ENCODE measurements at regions not wholly inside any gene's neighbourhood (a gene's known extent, or its start where the extent isn't known, plus 50 kb on each side); places are given as distances from the start of the nearest gene placed in this dataset.

DNA sequence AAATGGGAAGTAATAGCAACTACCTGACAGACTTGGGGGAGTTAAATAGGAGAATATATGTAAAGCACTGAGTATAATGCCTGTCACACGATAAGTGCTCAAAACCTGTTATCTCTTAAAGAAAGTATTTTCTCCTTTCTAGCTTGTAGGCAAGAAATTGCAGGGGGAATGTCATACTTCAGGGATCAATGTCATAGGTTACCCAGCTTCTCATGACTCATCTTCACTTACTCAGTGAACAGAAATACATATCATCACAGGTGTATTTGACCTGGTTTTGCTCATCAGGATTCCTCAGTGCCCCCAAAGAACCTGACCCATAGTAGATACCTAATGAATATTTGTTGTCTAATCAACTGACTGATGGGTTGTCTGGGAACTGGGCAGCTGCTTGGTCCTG is 285.0 kb upstream of the ATP2B1 start:
- DNase-seq: no peak
- Histone ChIP-seq H3K4me3 (ENCODE audit: insufficient read depth, low read depth, low read length) (no peak overlapping the region), H3K27me3 (ENCODE audit: control insufficient read depth, insufficient read depth, low read length) (no peaks in the 10 kb centered on the region), H3K36me3 (replicated peaks; ENCODE audit: control insufficient read depth, insufficient read depth, low read length) (no peaks in the 10 kb centered on the region)

DNA sequence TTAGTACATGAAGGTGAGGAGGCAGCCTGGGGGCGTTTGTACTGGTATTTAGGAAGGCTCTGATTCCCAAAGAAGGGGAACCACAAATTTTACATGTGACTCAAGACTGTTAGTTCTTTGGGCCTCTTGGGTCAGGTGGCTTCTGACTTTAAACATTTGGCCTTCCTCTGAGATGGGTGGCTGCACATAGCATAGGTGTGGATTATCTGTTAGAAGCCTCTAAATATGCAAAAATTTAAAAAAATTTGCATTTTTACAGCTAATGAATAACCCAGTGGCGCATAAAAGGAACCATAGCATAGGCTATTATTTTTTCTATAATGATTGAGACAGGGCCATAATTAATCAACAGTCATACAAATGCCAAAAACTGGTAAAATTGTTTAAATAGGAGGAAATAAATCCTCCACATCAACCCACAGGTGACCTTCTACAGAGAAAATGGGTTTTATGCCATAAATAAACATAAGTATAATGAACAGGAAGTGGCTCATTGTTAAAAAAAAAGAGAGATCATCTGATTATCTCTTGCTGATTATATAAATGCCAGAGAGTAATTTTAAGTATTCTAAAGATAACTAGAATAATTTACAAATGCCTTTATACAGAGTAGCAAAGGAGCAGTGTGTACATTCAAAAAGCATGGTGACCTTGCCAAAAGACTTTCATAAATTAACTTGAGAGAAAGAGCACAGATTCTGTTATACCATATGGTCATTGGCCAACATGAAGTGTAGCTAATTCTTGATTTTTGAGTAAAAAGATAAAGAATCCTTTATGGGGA is 284.2 kb upstream of the ATP2B1 start:
- no peak for DNase-seq
- Histone ChIP-seq H3K4me3 (ENCODE audit: insufficient read depth, low read depth, low read length) (no peak overlapping the region), H3K36me3 (replicated peaks; ENCODE audit: control insufficient read depth, insufficient read depth, low read length) (no peaks in the 10 kb centered on the region), H3K27me3 (ENCODE audit: control insufficient read depth, insufficient read depth, low read length) (no peaks in the 10 kb centered on the region)

DNA sequence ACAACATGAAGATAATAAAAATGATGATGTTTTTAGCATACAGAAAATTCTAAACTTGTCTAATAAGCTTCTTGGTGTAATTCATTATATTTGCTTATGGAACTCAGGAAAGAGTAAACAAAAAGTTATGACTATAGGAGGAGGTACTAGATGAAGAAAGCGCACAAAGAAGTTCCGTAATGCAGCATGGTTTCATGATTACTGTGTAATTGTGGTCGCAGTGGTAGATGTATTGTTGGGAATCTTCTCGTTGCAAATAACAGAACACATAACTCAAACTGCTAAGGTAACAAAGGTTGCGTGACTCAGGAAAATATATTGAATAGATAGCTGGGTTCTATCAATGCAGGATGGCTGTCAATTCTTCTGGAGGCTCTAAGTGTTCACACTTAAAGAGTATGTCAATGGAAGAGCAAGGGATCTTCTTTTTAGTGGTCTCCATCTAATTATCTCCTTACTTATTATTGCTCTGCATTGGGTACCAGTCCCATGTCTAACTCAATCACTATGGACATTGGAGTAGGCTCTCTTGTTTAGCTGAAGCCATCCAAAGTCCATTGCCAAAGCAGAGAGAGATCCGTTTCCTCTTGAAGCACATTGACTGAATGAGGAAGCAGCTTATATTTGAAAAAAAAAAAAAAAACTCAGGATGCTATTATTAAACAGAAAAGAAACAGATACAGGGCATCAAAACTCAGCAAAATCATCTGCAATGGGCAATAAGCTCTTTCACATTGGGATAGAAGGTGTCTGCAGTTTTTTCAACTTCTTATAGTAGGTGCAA is 283.4 kb upstream of the ATP2B1 start:
- H3K36me3 ChIP-seq (replicated peaks; ENCODE audit: control insufficient read depth, insufficient read depth, low read length): no peaks in the 10 kb centered on the region
- no peaks in the 10 kb centered on the region for H3K27me3 ChIP-seq (ENCODE audit: control insufficient read depth, insufficient read depth, low read length)
- H3K4me3 ChIP-seq (ENCODE audit: insufficient read depth, low read depth, low read length): no peak overlapping the region
- DNase-seq: no peak

DNA sequence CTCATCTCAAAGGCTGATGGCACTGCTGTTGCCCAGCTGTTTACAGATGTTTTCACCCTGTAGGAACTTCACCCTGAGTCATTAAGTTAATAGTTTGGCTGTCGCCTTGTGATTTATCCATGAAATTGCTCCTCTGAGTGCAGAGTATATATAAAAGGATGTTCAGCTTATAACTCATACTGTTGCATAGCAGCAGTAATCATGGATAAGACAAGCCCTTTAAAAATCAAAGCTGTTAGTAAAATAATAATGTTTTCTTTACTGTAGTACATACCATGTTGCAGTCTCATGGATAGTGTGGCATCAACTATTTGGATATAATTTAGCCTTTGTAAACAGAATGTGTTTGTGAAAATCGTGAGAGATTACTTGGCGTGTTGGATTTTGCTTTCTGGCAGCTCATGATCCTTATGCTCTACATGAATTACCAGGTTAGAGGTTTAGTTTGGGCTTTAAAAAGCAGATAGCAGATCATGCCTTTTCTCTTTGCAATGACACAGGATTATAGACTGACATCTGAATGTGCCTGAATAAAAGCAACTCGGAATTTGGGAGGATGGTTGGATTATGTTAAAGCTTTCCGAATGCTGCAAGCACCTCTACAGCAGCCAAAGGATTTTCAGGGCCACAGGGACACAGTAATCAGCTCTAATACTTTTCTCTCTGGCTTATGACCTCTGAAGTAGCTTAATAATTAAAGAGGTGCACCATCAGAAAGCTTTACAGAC is 279.7 kb upstream of the ATP2B1 start:
- H3K36me3 ChIP-seq (replicated peaks; ENCODE audit: control insufficient read depth, insufficient read depth, low read length): no peaks in the 10 kb centered on the region
- no peak for DNase-seq
- no peak overlapping the region for H3K4me3 ChIP-seq (ENCODE audit: insufficient read depth, low read depth, low read length)
- H3K27me3 ChIP-seq (ENCODE audit: control insufficient read depth, insufficient read depth, low read length): no peaks in the 10 kb centered on the region

DNA sequence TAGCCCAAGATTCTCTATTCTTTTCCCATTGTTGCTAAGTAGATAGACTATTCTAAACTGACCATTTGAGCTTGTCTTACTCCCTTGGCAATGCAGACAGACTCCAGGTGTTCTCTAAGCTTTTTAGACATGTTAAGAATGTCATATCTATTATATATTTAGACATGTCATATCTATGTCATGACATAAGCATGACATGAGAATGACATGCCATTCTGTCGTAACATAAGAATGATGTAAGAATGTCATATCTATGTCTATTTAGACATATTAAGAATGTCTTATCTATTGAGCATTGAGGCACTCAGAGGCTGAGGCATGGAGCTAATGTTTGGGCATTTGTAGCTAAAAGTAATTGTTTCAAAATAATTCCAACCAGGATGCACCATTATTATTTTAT is 277.3 kb upstream of the ATP2B1 start:
- H3K4me3 ChIP-seq (ENCODE audit: insufficient read depth, low read depth, low read length): no peak overlapping the region
- no peaks in the 10 kb centered on the region for H3K36me3 ChIP-seq (replicated peaks; ENCODE audit: control insufficient read depth, insufficient read depth, low read length)
- H3K27me3 ChIP-seq (ENCODE audit: control insufficient read depth, insufficient read depth, low read length): no peaks in the 10 kb centered on the region
- no peak for DNase-seq

DNA sequence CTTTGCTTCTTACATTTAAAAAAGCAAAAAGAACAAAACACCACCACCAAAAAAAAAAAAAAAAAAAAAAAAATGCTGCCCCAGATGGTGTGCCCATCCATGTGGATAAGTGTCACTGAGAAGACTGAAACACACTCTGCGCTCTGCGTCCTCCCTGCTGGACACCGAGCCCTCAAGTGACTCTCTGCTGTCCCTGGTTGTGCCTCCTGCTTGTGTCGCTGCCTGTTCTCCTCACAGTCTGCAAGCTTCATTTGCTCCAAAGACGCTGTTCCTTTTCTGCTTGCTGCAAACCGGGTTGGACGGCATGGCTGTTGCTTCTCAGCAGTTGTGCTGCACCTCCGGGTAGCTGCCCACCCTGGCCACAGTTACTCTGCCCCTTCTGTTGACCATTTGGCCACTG is 276.2 kb upstream of the ATP2B1 start:
- Histone ChIP-seq H3K4me3 (ENCODE audit: insufficient read depth, low read depth, low read length) (no peak overlapping the region), H3K27me3 (ENCODE audit: control insufficient read depth, insufficient read depth, low read length) (no peaks in the 10 kb centered on the region), H3K36me3 (replicated peaks; ENCODE audit: control insufficient read depth, insufficient read depth, low read length) (no peaks in the 10 kb centered on the region)
- DNase-seq: no peak

DNA sequence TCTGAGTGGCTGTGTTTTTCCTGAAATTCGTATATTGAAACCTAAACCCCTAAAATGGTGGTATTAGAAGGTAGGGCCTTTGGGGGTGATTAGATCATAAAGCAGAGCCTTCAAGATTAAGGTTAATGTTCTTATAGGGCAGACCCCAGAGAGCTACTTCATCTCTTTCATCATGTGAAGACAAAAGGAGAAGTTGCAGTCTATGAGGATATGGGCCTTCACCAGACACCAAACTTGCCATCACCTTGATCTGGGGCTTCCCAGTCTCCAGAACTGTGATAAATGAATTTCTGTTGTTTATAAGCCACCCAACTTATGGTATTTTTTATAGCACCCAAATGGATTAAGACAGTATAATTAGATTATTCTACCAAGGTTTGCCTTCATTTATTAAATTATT is 275.0 kb upstream of the ATP2B1 start:
- Histone ChIP-seq H3K4me3 (ENCODE audit: insufficient read depth, low read depth, low read length) (no peak overlapping the region), H3K36me3 (replicated peaks; ENCODE audit: control insufficient read depth, insufficient read depth, low read length) (no peaks in the 10 kb centered on the region), H3K27me3 (ENCODE audit: control insufficient read depth, insufficient read depth, low read length) (no peaks in the 10 kb centered on the region)
- no peak for DNase-seq

DNA sequence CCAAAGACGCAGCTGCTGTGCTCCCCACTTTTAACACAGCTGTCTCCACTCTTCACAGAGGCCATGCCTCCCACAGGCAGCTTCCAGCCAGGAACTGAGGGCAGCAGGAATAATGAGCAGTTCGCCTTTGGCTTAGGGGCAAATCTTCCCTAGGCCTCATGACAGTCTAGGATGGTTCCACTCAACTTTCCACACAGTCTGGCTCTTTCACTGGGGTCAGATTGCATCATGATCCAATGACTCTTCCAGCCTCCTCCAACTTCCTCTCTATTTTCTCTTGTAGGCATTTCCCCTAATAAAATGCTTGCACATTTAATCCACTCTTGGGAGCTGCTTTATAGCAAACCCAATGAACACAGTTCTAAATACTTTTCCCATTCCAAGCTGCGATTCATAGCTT is 271.6 kb upstream of the ATP2B1 start:
- H3K27me3 ChIP-seq (ENCODE audit: control insufficient read depth, insufficient read depth, low read length): no peaks in the 10 kb centered on the region
- no peak overlapping the region for H3K4me3 ChIP-seq (ENCODE audit: insufficient read depth, low read depth, low read length)
- no peak for DNase-seq
- no peaks in the 10 kb centered on the region for H3K36me3 ChIP-seq (replicated peaks; ENCODE audit: control insufficient read depth, insufficient read depth, low read length)

DNA sequence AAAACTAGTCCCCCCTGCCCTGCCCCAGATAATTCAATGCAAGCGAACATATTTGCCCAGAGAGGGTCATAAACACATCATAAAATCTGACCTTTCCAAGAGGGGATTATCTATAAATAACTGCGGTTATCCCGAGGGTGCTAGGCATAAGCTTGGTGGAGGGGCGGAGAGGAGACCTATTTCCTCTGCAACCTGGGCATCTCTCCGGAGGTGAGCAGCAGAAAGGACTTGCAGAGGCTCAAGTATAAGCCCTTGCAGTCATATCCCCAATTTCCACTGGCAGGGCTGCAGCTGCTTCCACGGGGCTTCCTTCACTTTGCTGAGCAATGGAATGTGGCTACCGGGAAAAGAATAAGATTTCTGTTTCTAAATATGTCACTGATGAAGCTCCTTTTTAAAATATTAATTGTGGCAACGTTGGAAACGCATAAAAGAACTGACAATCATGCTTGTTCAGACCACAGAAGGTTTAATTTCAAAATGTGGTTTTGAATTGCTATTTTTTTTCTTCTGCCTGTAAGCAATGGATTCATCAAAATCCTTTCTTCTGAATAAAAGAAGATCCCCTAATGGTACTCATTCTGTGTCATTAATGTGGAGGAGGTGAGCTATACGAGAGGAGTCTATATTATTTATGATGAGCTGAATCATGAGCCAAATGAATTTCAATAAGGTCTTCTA is 268.9 kb upstream of the ATP2B1 start:
- H3K4me3 ChIP-seq (ENCODE audit: insufficient read depth, low read depth, low read length): no peak overlapping the region
- DNase-seq: no peak
- no peaks in the 10 kb centered on the region for H3K36me3 ChIP-seq (replicated peaks; ENCODE audit: control insufficient read depth, insufficient read depth, low read length)
- no peaks in the 10 kb centered on the region for H3K27me3 ChIP-seq (ENCODE audit: control insufficient read depth, insufficient read depth, low read length)

DNA sequence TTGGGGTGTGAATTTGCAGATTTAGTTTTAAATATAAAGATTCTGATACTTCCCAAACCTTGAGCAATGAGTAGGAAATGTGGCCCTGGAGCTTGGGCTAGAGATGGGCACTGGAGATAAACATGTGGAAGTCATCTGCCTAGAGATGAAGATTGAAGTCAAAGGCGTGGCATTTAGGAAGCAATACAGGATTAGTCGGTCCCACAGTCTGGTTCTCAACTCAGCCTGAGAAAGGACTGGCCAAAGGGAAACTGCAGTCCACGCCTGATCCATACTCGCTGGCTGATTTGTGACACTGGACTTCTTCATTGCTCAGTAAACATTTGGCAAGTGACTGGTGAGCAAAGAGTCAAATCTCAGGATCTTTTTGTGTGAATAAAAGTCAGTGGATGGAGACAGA is 268.2 kb upstream of the ATP2B1 start:
- H3K4me3 ChIP-seq (ENCODE audit: insufficient read depth, low read depth, low read length): no peak overlapping the region
- DNase-seq: no peak
- no peaks in the 10 kb centered on the region for H3K36me3 ChIP-seq (replicated peaks; ENCODE audit: control insufficient read depth, insufficient read depth, low read length)
- H3K27me3 ChIP-seq (ENCODE audit: control insufficient read depth, insufficient read depth, low read length): no peaks in the 10 kb centered on the region

DNA sequence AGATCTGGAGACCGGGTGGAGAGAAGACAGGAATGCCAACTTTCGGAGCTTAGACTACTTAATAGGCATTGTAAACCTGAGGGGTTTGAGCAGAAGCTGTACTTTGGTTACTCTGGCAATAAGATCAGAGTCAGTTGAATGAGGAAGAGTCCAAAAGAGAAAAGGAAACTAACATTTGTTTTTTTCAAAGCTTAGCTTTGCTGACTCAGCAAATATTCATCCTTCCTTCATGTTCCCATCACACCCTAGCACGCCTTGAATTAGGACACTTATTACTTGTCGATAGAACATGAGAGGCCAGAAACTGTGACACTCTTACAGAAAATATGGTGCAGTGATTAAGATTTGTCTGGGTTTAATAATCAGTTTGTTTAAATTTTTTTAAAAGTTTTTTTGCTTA is 266.9 kb upstream of the ATP2B1 start:
- no peak for DNase-seq
- Histone ChIP-seq H3K27me3 (ENCODE audit: control insufficient read depth, insufficient read depth, low read length) (no peaks in the 10 kb centered on the region), H3K36me3 (replicated peaks; ENCODE audit: control insufficient read depth, insufficient read depth, low read length) (no peaks in the 10 kb centered on the region)

DNA sequence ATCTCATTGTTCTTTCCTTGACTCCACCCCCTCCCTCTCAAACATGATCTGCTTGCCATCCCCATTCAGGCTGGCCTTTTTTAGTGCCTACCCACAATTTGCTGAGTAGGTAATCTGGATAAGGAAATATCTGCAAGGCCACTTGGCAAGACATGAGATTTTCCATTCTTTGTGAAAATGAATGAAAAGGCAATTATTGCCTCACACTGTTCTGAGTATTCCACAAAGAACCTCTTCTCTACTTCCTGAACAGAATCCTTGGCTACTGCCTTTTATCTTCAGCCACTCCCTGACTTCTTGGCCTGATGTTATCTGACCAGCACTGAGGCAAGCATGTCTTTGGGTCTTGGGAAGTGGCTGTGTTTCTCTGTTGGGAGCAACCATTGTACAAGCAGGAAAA is 263.2 kb upstream of the ATP2B1 start:
- H3K4me3 ChIP-seq (ENCODE audit: insufficient read depth, low read depth, low read length): no peak overlapping the region
- DNase-seq: no peak
- H3K27me3 ChIP-seq (ENCODE audit: control insufficient read depth, insufficient read depth, low read length): no peaks in the 10 kb centered on the region
- no peaks in the 10 kb centered on the region for H3K36me3 ChIP-seq (replicated peaks; ENCODE audit: control insufficient read depth, insufficient read depth, low read length)

More for the DNA sequence above, 266.9 kb upstream of the ATP2B1 start:
- H3K4me3 ChIP-seq (ENCODE audit: insufficient read depth, low read depth, low read length): no peak overlapping the region

DNA sequence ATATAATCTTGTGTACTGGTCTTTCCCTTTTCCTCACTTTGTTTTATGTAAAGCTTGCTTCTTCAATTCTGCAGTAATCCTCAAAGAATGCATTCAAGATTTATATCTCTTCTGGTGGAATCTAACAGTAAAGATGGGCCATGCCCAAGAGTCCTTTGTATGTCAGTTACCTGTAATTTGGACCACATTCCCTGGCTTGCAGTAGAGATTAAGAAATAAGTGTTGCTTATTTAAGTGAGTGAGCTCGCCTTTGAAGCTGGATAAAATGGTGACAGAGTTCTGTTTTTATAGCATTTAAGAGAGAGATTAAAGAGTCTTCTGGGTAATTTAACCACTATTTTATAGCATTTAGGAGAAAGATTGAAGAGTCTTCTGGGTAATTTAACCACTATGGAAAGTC is 262.1 kb upstream of the ATP2B1 start:
- Histone ChIP-seq H3K27me3 (ENCODE audit: control insufficient read depth, insufficient read depth, low read length) (no peaks in the 10 kb centered on the region), H3K36me3 (replicated peaks; ENCODE audit: control insufficient read depth, insufficient read depth, low read length) (no peaks in the 10 kb centered on the region), H3K4me3 (ENCODE audit: insufficient read depth, low read depth, low read length) (no peak overlapping the region)
- DNase-seq: no peak

DNA sequence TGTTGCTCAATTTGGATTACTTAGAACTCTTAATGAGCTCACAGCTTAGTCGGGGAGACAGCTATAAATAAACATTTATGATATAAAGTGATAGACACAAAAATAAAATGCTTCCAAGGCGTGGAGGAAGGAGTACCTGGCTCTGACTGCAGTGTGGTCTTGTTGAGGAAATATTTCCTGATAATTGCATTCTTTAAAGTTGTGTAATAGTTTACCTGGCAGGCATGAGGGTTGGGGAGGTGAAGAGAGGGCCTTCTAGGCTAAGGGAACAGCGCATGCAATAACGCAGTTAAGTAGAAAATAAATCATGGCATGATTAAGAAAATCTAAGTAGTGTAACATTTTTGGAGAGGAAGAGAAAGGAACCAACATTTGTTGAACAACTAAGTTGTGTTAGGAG is 260.5 kb upstream of the ATP2B1 start:
- H3K36me3 ChIP-seq (replicated peaks; ENCODE audit: control insufficient read depth, insufficient read depth, low read length): no peaks in the 10 kb centered on the region
- H3K27me3 ChIP-seq (ENCODE audit: control insufficient read depth, insufficient read depth, low read length): no peaks in the 10 kb centered on the region
- DNase-seq: no peak
- no peak overlapping the region for H3K4me3 ChIP-seq (ENCODE audit: insufficient read depth, low read depth, low read length)
